SK-N-SH (cell line): ENCODE measurements at regions not wholly inside any gene's neighbourhood (a gene's known extent, or its start where the extent isn't known, plus 50 kb on each side); places are given as distances from the start of the nearest gene placed in this dataset.

Source experiments
- CTCF ChIP-seq: fragments of 200-600 bp; sonication (generic); IDR thresholded peaks from 2 replicates; pipeline ENCODE4 v1.6.1; 2017; ENCODE audit warnings: antibody characterized with exemption, mild to moderate bottlenecking, moderate library complexity
- EP300 ChIP-seq, 2 experiments: IDR thresholded peaks; 2 replicates each; pipeline versions ENCODE4 v1.4.0 to v1.6.1; 2012; ENCODE audit warnings: borderline replicate concordance in 1 of 2, low read depth in 1 of 2, low read length in 1 of 2
- EZH2phosphoT487 ChIP-seq: fragments of 200-600 bp; sonication (generic); IDR thresholded peaks from 2 replicates; pipeline ENCODE4 v1.6.1; 2017; ENCODE audit warnings: low read depth, mixed run types, mild to moderate bottlenecking, antibody characterized with exemption, moderate library complexity, borderline replicate concordance
- GABPA ChIP-seq: IDR thresholded peaks from 2 replicates; pipeline ENCODE4 v1.4.0; 2012; ENCODE audit warnings: low read depth, mild to moderate bottlenecking
- GATA2 ChIP-seq: sonication (generic); formaldehyde crosslinking; IDR thresholded peaks from 2 replicates; pipeline ENCODE4 v1.5.0; 2020; ENCODE audit warnings: mild to moderate bottlenecking, missing genetic modification reagents
- REST ChIP-seq: IDR thresholded peaks from 2 replicates; pipeline ENCODE4 v1.6.1; 2012; ENCODE audit warnings: mild to moderate bottlenecking, low read depth, low read length, moderate library complexity

GRCh38 chr17:74053712-74054078 lies 149.8 kb upstream of the RPL38 start:
- TF ChIP-seq EZH2phosphoT487, result no peak
- TF ChIP-seq REST, result no peak
- no peak for TF ChIP-seq EP300 (IDR thresholded peaks at IDR 0.05; ENCODE audit: borderline replicate concordance in 1 of 2, low read depth in 1 of 2, low read length in 1 of 2)
- no peak for TF ChIP-seq GABPA
- TF ChIP-seq CTCF, result no peak
- no peak for TF ChIP-seq GATA2 (CRISPR knock-in tag)
